ENCODE measurements at regions not wholly inside any gene's neighbourhood (a gene's known extent, or its start where the extent isn't known, plus 50 kb on each side); places are given as distances from the start of the nearest gene placed in this dataset.
"Not testable (repeated sequence)": the region's sequence is repeated elsewhere in the genome, so short reads cannot be mapped to it uniquely, and the experiment has no call there.

DNA sequence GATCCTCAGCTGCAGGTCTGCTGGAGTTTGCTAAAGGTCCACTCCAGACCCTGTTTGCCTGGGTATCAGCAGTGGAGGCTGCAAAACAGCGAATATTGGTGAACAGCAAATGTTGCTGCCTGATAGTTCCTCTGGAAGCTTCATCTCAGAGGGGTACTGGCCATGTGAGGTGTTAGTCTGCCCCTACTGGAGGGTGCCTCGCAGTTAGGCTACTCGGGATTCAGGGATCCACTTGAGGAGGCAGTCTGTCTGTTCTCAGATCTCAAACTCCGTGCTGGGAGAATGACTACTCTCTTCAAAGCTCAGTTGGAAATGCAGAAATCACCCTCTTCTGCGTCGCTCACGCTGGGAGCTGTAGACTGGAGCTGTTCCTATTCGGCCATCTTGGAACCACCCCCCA is 362.7 kb downstream of the ACTR3B start:
- H3K36me3 Mint-ChIP-seq; H3K4me3 ChIP-seq; H3K9me3 Mint-ChIP-seq; DNase-seq (ENCODE audit: low spot score); H3K27ac Mint-ChIP-seq; H3K9ac ChIP-seq; H3K27me3 ChIP-seq; H3K9me3 ChIP-seq (ENCODE audit: low read depth); H3K4me1 Mint-ChIP-seq; H3K4me3 Mint-ChIP-seq; H4K20me1 ChIP-seq (ENCODE audit: low read depth); H3K4me1 ChIP-seq; H3K27ac ChIP-seq; H3K4me2 ChIP-seq; H3K27me3 Mint-ChIP-seq (ENCODE audit: insufficient read depth, low read depth); H3K79me2 ChIP-seq (ENCODE audit: low read depth); H3F3A ChIP-seq (ENCODE audit: low read depth); H2AFZ ChIP-seq (replicated peaks); H3K36me3 ChIP-seq: not testable (repeated sequence)
- TF ChIP-seq, protein P1, sequence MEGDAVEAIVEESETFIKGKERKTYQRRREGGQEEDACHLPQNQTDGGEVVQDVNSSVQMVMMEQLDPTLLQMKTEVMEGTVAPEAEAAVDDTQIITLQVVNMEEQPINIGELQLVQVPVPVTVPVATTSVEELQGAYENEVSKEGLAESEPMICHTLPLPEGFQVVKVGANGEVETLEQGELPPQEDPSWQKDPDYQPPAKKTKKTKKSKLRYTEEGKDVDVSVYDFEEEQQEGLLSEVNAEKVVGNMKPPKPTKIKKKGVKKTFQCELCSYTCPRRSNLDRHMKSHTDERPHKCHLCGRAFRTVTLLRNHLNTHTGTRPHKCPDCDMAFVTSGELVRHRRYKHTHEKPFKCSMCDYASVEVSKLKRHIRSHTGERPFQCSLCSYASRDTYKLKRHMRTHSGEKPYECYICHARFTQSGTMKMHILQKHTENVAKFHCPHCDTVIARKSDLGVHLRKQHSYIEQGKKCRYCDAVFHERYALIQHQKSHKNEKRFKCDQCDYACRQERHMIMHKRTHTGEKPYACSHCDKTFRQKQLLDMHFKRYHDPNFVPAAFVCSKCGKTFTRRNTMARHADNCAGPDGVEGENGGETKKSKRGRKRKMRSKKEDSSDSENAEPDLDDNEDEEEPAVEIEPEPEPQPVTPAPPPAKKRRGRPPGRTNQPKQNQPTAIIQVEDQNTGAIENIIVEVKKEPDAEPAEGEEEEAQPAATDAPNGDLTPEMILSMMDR (IDR thresholded peaks at IDR 0.05) = peak; percentile 6

DNA sequence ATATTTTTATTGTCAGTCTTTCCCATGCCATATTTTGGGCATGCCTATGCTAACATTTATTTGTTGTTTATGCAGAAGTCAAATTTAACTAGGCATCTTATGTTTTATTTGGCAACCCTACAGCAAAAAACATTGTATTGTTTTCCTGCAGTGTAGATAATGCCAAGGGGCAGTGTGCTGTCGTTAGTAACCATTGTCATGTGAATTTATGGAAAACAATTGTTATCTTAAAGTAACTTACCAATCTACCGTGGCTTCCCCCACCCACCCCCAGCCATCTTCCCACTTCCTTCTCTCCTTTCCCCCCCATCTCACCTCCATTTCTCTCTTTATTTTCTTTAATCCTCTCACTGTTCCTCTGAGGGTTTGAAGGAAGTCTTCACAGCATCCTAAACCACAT is 370.5 kb downstream of the ACTR3B start:
- Mint-ChIP-seq H3K9me3 (peaks cover 4% of the 10 kb centered on the region), H3K4me3 (no peak overlapping the region), H3K4me1 (no peaks in the 10 kb centered on the region), H3K36me3 (no peaks in the 10 kb centered on the region), H3K27me3 (ENCODE audit: insufficient read depth, low read depth) (peaks cover 2% of the 10 kb centered on the region), H3K27ac (no peak overlapping the region)
- no peak overlapping the region for H2AFZ ChIP-seq (replicated peaks)
- H3F3A ChIP-seq (ENCODE audit: low read depth) = no peaks in the 10 kb centered on the region
- DNase-seq (ENCODE audit: low spot score) = no peak
- H3K4me1 ChIP-seq = no peaks in the 10 kb centered on the region
- H3K4me3 ChIP-seq = no peak overlapping the region
- TF ChIP-seq EZH2phosphoT487 (IDR thresholded peaks at IDR 0.05) (no peak), EZH2 (IDR thresholded peaks at IDR 0.05) (no peak)
- TF ChIP-seq, protein P1 (IDR thresholded peaks at IDR 0.05) = no peak
- H3K79me2 ChIP-seq (ENCODE audit: low read depth) = no peaks in the 10 kb centered on the region
- no peak overlapping the region for H3K27ac ChIP-seq
- H3K4me2 ChIP-seq = no peak overlapping the region
- H3K9me3 ChIP-seq (ENCODE audit: low read depth) = no peaks in the 10 kb centered on the region
- no peaks in the 10 kb centered on the region for H3K27me3 ChIP-seq
- H3K9ac ChIP-seq = no peak overlapping the region
- H4K20me1 ChIP-seq (ENCODE audit: low read depth) = no peaks in the 10 kb centered on the region
- no peaks in the 10 kb centered on the region for H3K36me3 ChIP-seq

GRCh38 chr7:153151766-153152165 is 392.2 kb downstream of the ACTR3B start:
- Histone ChIP-seq H3K4me1 (no peaks in the 10 kb centered on the region), H3K9me3 (ENCODE audit: low read depth) (no peaks in the 10 kb centered on the region), H3K36me3 (no peaks in the 10 kb centered on the region), H3K4me3 (no peak overlapping the region), H3K9ac (no peak overlapping the region), H3K4me2 (no peak overlapping the region), H3K79me2 (ENCODE audit: low read depth) (no peaks in the 10 kb centered on the region), H4K20me1 (ENCODE audit: low read depth) (no peaks in the 10 kb centered on the region), H3F3A (ENCODE audit: low read depth) (no peaks in the 10 kb centered on the region), H3K27ac (no peak overlapping the region), H3K27me3 (no peaks in the 10 kb centered on the region), H2AFZ (replicated peaks) (no peak overlapping the region)
- DNase-seq (ENCODE audit: low spot score) = no peak
- H3K27me3 Mint-ChIP-seq (ENCODE audit: insufficient read depth, low read depth) = peaks cover 7% of the 10 kb centered on the region
- peaks cover 2% of the 10 kb centered on the region for H3K9me3 Mint-ChIP-seq
- no peak overlapping the region for H3K27ac Mint-ChIP-seq
- no peaks in the 10 kb centered on the region for H3K4me1 Mint-ChIP-seq
- no peaks in the 10 kb centered on the region for H3K36me3 Mint-ChIP-seq
- TF ChIP-seq EZH2 (IDR thresholded peaks at IDR 0.05) (no peak), EZH2phosphoT487 (IDR thresholded peaks at IDR 0.05) (no peak)
- TF ChIP-seq, protein P1 (IDR thresholded peaks at IDR 0.05) = no peak
- no peak overlapping the region for H3K4me3 Mint-ChIP-seq

Data from neural progenitor cell (in vitro differentiated cells).